NCI-H2029 treated with DMSO at 0.1 percent for 48 hours (cell line): ENCODE measurements at regions not wholly inside any gene's neighbourhood (a gene's known extent, or its start where the extent isn't known, plus 50 kb on each side); places are given as distances from the start of the nearest gene placed in this dataset.

Source experiments
- DNase-seq: peaks from one replicate; lab custom pipeline; 2025; lab: John Stamatoyannopoulos, UW

GRCh38 chr2:80854831-80855230, 550.3 kb upstream of the LRRTM1 start:
- DNase-seq = no peak

- no peak for DNase-seq
Measured at GRCh38 chr2:80852808-80853139, 548.2 kb upstream of the LRRTM1 start.

- DNase-seq = no peak
Measured at GRCh38 chr2:80852079-80852807, 547.7 kb upstream of the LRRTM1 start.

GRCh38 chr2:80830891-80831290, 526.3 kb upstream of the LRRTM1 start:
- DNase-seq = no peak

GRCh38 chr2:80822999-80823398, 518.4 kb upstream of the LRRTM1 start:
- DNase-seq = no peak

- DNase-seq = no peak
Measured at GRCh38 chr2:80815259-80815658, 510.7 kb upstream of the LRRTM1 start.

GRCh38 chr2:80786584-80786983, 482.0 kb upstream of the LRRTM1 start:
- no peak for DNase-seq

- no peak for DNase-seq
Measured at GRCh38 chr2:80778704-80779103, 474.2 kb upstream of the LRRTM1 start.

- no peak for DNase-seq
Measured at GRCh38 chr2:80748592-80748991, 444.0 kb upstream of the LRRTM1 start.

- no peak for DNase-seq
Measured at GRCh38 chr2:80737047-80737446, 432.5 kb upstream of the LRRTM1 start.

GRCh38 chr2:80725001-80725400, 420.4 kb upstream of the LRRTM1 start:
- no peak for DNase-seq

GRCh38 chr2:80722803-80723202, 418.3 kb upstream of the LRRTM1 start:
- no peak for DNase-seq

- no peak for DNase-seq
Measured at GRCh38 chr2:80719607-80720006, 415.1 kb upstream of the LRRTM1 start.

- no peak for DNase-seq
Measured at GRCh38 chr2:80715433-80715832, 410.9 kb upstream of the LRRTM1 start.

- no peak for DNase-seq
Measured at GRCh38 chr2:80711915-80712314, 407.4 kb upstream of the LRRTM1 start.

GRCh38 chr2:80706951-80707350, 402.4 kb upstream of the LRRTM1 start:
- DNase-seq = no peak

- DNase-seq = no peak
Measured at GRCh38 chr2:80706541-80706940, 402.0 kb upstream of the LRRTM1 start.

- no peak for DNase-seq
Measured at GRCh38 chr2:80703532-80703931, 399.0 kb upstream of the LRRTM1 start.

GRCh38 chr2:80700961-80701360, 396.4 kb upstream of the LRRTM1 start:
- DNase-seq = no peak
